ENCODE measurements at regions not wholly inside any gene's neighbourhood (a gene's known extent, or its start where the extent isn't known, plus 50 kb on each side); places are given as distances from the start of the nearest gene placed in this dataset.

GRCh38 chr2:239629926-239630617 lies 229.3 kb upstream of the HDAC4 start:
- Mint-ChIP-seq H3K27ac (ENCODE audit: unreplicated experiment) (no peak overlapping the region), H3K36me3 (ENCODE audit: low read depth, unreplicated experiment) (no peaks in the 10 kb centered on the region), H3K4me1 (ENCODE audit: unreplicated experiment) (no peaks in the 10 kb centered on the region), H3K9me3 (ENCODE audit: unreplicated experiment) (no peaks in the 10 kb centered on the region), H3K4me3 (ENCODE audit: unreplicated experiment) (no peak overlapping the region), H3K27me3 (ENCODE audit: unreplicated experiment) (no peaks in the 10 kb centered on the region)
- DNase-seq (ENCODE audit: low spot score): no peak
- no peak for TF ChIP-seq CTCF (IDR thresholded peaks at IDR 0.05; ENCODE audit: unreplicated experiment)

- TF ChIP-seq CTCF (IDR thresholded peaks at IDR 0.05; ENCODE audit: unreplicated experiment): no peak
- no peaks in the 10 kb centered on the region for H3K27me3 Mint-ChIP-seq (ENCODE audit: unreplicated experiment)
These were observed 226.3 kb upstream of the HDAC4 start for GRCh38 chr2:239626961-239627592.

DNA sequence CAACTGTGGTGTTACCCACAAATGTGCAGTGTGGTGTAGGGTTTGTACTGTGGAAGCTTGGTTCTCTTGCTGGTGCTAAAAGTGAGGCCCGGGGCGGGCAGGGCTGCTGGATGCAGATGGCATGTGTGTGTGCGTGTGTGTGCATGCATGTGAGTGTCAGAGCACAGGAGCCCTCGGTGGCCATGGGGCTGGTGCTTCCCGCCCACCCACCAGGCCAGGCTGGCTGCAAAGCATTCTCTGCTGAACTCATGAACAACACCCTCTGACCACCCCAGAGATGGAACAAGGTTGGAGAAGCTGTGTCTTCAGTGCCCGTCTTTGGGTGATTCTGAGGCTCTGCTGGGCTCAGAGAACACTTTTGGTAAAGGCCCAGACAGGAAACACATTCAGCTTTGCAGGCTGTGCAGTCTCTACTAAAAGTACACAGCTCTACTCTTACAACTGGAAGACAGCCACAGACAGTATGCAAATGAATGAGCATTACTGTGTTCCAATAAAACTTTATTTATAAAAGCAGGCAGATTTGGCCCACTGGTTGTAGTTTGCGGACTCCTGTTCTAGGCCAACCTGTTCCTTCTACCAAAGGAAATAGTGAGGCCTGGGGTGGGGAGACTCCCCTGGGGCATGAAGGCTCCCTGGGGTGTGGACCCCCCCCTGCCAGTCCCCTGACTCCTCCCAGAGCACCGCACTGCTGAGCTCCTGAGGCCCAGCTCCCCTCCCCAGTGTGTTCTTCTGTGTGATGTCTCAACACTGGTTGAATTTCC lies 225.3 kb upstream of the HDAC4 start:
- DNase-seq (ENCODE audit: low spot score): no peak
- H3K27me3 Mint-ChIP-seq (ENCODE audit: unreplicated experiment): no peaks in the 10 kb centered on the region
- no peaks in the 10 kb centered on the region for H3K4me1 Mint-ChIP-seq (ENCODE audit: unreplicated experiment)
- H3K27ac Mint-ChIP-seq (ENCODE audit: unreplicated experiment): no peak overlapping the region
- no peaks in the 10 kb centered on the region for H3K36me3 Mint-ChIP-seq (ENCODE audit: low read depth, unreplicated experiment)
- H3K9me3 Mint-ChIP-seq (ENCODE audit: unreplicated experiment): no peaks in the 10 kb centered on the region
- H3K4me3 Mint-ChIP-seq (ENCODE audit: unreplicated experiment): no peak overlapping the region
- TF ChIP-seq CTCF (IDR thresholded peaks at IDR 0.05; ENCODE audit: unreplicated experiment): no peak

More at GRCh38 chr2:239626961-239627592, 226.3 kb upstream of the HDAC4 start:
- Mint-ChIP-seq H3K36me3 (ENCODE audit: low read depth, unreplicated experiment) (no peaks in the 10 kb centered on the region), H3K9me3 (ENCODE audit: unreplicated experiment) (no peaks in the 10 kb centered on the region), H3K4me1 (ENCODE audit: unreplicated experiment) (no peaks in the 10 kb centered on the region), H3K27ac (ENCODE audit: unreplicated experiment) (no peak overlapping the region), H3K4me3 (ENCODE audit: unreplicated experiment) (no peak overlapping the region)
- no peak for DNase-seq (ENCODE audit: low spot score)

DNA sequence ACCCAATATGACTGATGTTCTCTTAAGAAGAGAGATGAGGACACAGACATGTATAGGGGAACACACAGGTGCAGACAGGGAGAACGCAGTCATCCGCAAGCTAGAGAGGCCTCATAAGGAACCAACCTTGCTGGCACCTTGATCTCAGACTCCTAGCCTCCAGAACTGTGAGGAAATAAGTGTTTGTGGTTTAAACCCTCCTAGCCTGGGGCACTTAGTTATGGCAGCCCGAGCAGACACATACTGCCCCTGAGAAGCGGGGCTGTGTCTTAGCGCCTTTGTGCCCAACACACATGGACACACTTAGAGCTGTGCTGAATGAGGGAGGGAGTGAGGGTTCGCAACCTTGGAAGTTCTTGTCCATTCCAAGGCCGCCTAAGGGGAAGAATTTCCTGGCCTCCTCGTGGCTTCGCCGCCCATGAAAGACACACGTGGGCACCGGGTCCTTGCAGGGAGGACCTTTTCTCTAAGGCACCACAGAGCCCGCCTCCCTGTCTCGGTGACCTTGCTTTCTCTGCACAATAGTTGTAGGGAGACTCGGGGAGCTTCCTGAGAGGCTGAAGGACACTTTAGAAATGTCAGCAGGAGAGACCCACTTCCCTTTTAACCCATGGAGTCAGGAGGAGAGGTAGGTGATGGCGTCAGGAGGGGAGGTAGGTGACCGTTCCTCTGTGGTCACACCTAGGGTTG lies 224.5 kb upstream of the HDAC4 start:
- no peak overlapping the region for H3K4me3 Mint-ChIP-seq (ENCODE audit: unreplicated experiment)
- TF ChIP-seq CTCF (IDR thresholded peaks at IDR 0.05; ENCODE audit: unreplicated experiment): no peak
- no peaks in the 10 kb centered on the region for H3K36me3 Mint-ChIP-seq (ENCODE audit: low read depth, unreplicated experiment)
- no peaks in the 10 kb centered on the region for H3K4me1 Mint-ChIP-seq (ENCODE audit: unreplicated experiment)
- no peak overlapping the region for H3K27ac Mint-ChIP-seq (ENCODE audit: unreplicated experiment)
- no peaks in the 10 kb centered on the region for H3K9me3 Mint-ChIP-seq (ENCODE audit: unreplicated experiment)
- H3K27me3 Mint-ChIP-seq (ENCODE audit: unreplicated experiment): no peaks in the 10 kb centered on the region
- DNase-seq (ENCODE audit: low spot score): no peak

Data from endothelial cell (in vitro differentiated cells).